Caco-2 (cell line): ENCODE measurements at regions not wholly inside any gene's neighbourhood (a gene's known extent, or its start where the extent isn't known, plus 50 kb on each side); places are given as distances from the start of the nearest gene placed in this dataset.

Experiments used
- BruUV-seq: library from RNA; stranded (reverse); fragments of 400-500 nt; replicated peaks from 2 replicates; lab custom pipeline; 2021; lab: Mats Ljungman, UMichigan
- CTCF ChIA-PET: fragments of 300-600 bp; sonication (Branson Sonifier 250); formaldehyde crosslinking; loops from one replicate; lab custom pipeline; 2022; ENCODE audit warnings: antibody characterized with exemption; lab: Charles Lee
- POLR2A ChIA-PET: fragments of 300-600 bp; sonication (Branson Sonifier 250); formaldehyde crosslinking; loops from one replicate; lab custom pipeline; 2022; ENCODE audit warnings: antibody characterized with exemption; lab: Charles Lee
- DNase-seq, 2 experiments: peaks; one replicate each; pipeline versions ENCODE4 v3.0.0 to v3.0.0-alpha.2; 2020 to 2022
- H3K27me3 ChIP-seq: replicated peaks from 2 replicates; pipeline ENCODE4 v1.6.0; 2011; ENCODE audit warnings: low read length; ENCODE audit not compliant: control insufficient read depth, insufficient read depth
- H3K36me3 ChIP-seq: 2 replicates; pipeline ENCODE4 v1.5.1; 2011; ENCODE audit warnings: low read length; ENCODE audit not compliant: control insufficient read depth, insufficient read depth
- H3K4me1 ChIP-seq: fragments of 250-450 bp; sonication (Bioruptor Pico); 2 replicates; pipeline ENCODE4 v1.5.1; 2020; ENCODE audit warnings: mild to moderate bottlenecking
- H3K4me3 ChIP-seq: 2 replicates; pipeline ENCODE4 v1.5.1; 2011; ENCODE audit warnings: low read depth, mild to moderate bottlenecking, control low read depth, low read length
- H3K9me3 ChIP-seq: fragments of 250-450 bp; sonication (Bioruptor Pico); 2 replicates; pipeline ENCODE4 v1.5.1; 2020; ENCODE audit warnings: mild to moderate bottlenecking, moderate library complexity
- H3K27ac Mint-ChIP-seq: one replicate; pipeline ENCODE4 v1.8.0; 2022; ENCODE audit warnings: mixed read lengths; ENCODE audit not compliant: unreplicated experiment
- H3K27me3 Mint-ChIP-seq: one replicate; pipeline ENCODE4 v1.8.0; 2022; ENCODE audit warnings: mixed read lengths; ENCODE audit not compliant: insufficient read depth, unreplicated experiment
- H3K36me3 Mint-ChIP-seq: one replicate; pipeline ENCODE4 v1.8.0; 2022; ENCODE audit warnings: mild to moderate bottlenecking, mixed read lengths; ENCODE audit not compliant: insufficient read depth, unreplicated experiment
- H3K4me1 Mint-ChIP-seq: one replicate; pipeline ENCODE4 v1.8.0; 2022; ENCODE audit warnings: low read depth, mixed read lengths; ENCODE audit not compliant: unreplicated experiment
- H3K4me3 Mint-ChIP-seq: one replicate; pipeline ENCODE4 v1.8.0; 2022; ENCODE audit warnings: mild to moderate bottlenecking, moderate library complexity, mixed read lengths; ENCODE audit not compliant: unreplicated experiment
- H3K9me3 Mint-ChIP-seq: one replicate; pipeline ENCODE4 v1.8.0; 2022; ENCODE audit warnings: mixed read lengths; ENCODE audit not compliant: unreplicated experiment
- intact Hi-C: fragments of 100-400 bp; cut with micrococcal nuclease; formaldehyde crosslinking; loops from one replicate; pipeline ENCODE4 v1.10.0; 2022; ENCODE audit not compliant: unreplicated experiment
- TF ChIP-seq, protein P1 (sequence below), 2 experiments: fragments of 200-600 bp in 1 of 2; IDR thresholded peaks; 1 replicate in 1 of 2; 2 replicates in 1 of 2; pipeline versions ENCODE4 v1.5.1 to v1.8.0; 2011 to 2022; ENCODE audit warnings: antibody characterized with exemption in 1 of 2, control low read depth in 1 of 2, inconsistent platforms in 1 of 2, low read depth in 1 of 2, low read length in 1 of 2, mild to moderate bottlenecking in 1 of 2, moderate library complexity in 1 of 2; ENCODE audit not compliant: insufficient read depth in 1 of 2, severe bottlenecking in 1 of 2, unreplicated experiment in 1 of 2

GRCh38 chr2:6281524-6281923, 584.2 kb downstream of the CMPK2 start:
- H3K4me3 ChIP-seq, result no peak overlapping the region
- POLR2A ChIA-PET, result no interaction called here
- H3K27ac Mint-ChIP-seq, result no peak overlapping the region
- TF ChIP-seq, protein P1, sequence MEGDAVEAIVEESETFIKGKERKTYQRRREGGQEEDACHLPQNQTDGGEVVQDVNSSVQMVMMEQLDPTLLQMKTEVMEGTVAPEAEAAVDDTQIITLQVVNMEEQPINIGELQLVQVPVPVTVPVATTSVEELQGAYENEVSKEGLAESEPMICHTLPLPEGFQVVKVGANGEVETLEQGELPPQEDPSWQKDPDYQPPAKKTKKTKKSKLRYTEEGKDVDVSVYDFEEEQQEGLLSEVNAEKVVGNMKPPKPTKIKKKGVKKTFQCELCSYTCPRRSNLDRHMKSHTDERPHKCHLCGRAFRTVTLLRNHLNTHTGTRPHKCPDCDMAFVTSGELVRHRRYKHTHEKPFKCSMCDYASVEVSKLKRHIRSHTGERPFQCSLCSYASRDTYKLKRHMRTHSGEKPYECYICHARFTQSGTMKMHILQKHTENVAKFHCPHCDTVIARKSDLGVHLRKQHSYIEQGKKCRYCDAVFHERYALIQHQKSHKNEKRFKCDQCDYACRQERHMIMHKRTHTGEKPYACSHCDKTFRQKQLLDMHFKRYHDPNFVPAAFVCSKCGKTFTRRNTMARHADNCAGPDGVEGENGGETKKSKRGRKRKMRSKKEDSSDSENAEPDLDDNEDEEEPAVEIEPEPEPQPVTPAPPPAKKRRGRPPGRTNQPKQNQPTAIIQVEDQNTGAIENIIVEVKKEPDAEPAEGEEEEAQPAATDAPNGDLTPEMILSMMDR (IDR thresholded peaks at IDR 0.05; ENCODE audit: insufficient read depth in 1 of 2, low read depth in 1 of 2, low read length in 1 of 2, severe bottlenecking in 1 of 2, unreplicated experiment in 1 of 2), result no peak
- H3K36me3 ChIP-seq, result no peaks in the 10 kb centered on the region
- no peaks in the 10 kb centered on the region for H3K9me3 ChIP-seq
- H3K27me3 Mint-ChIP-seq, result no peaks in the 10 kb centered on the region
- CTCF ChIA-PET, result no interaction called here
- no peaks in the 10 kb centered on the region for H3K4me1 Mint-ChIP-seq
- intact Hi-C loops, result no loop called here
- H3K9me3 Mint-ChIP-seq, result no peaks in the 10 kb centered on the region
- no peaks in the 10 kb centered on the region for H3K27me3 ChIP-seq
- H3K36me3 Mint-ChIP-seq, result no peaks in the 10 kb centered on the region
- no TSS peak for BruUV-seq
- no peak for DNase-seq
- no peaks in the 10 kb centered on the region for H3K4me1 ChIP-seq
- no peak overlapping the region for H3K4me3 Mint-ChIP-seq

DNA sequence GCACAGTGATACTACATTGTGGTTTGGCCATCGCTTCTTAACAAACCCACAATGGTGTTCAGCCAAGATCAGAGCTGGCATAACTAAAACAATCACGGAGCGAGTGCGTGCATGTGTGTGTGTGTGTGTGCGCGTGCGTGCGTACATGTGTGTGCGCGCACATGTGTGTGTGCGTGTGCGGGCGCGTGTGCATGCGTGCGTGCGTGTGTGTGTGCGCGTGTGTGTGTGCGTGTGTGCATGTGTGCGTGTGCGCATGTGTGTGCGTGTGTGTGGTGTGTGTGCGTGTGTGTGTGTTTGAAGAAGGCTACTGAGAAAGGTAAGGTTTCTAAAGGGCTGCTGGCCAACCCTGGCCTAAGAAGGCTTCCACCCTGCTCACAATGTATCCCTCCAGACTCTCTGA, 582.4 kb downstream of the CMPK2 start:
- Histone ChIP-seq H3K27me3 (no peaks in the 10 kb centered on the region), H3K36me3 (no peaks in the 10 kb centered on the region), H3K9me3 (no peaks in the 10 kb centered on the region), H3K4me3 (no peak overlapping the region), H3K4me1 (no peaks in the 10 kb centered on the region)
- CTCF ChIA-PET, result no interaction called here
- Mint-ChIP-seq H3K36me3 (no peaks in the 10 kb centered on the region), H3K9me3 (no peaks in the 10 kb centered on the region), H3K4me1 (no peaks in the 10 kb centered on the region), H3K27ac (no peak overlapping the region), H3K4me3 (no peak overlapping the region), H3K27me3 (no peaks in the 10 kb centered on the region)
- DNase-seq, result no peak
- intact Hi-C loops, result no loop called here
- no TSS peak for BruUV-seq
- POLR2A ChIA-PET, result no interaction called here
- TF ChIP-seq, protein P1 (IDR thresholded peaks at IDR 0.05; ENCODE audit: insufficient read depth in 1 of 2, low read depth in 1 of 2, low read length in 1 of 2, severe bottlenecking in 1 of 2, unreplicated experiment in 1 of 2), result no peak

DNA sequence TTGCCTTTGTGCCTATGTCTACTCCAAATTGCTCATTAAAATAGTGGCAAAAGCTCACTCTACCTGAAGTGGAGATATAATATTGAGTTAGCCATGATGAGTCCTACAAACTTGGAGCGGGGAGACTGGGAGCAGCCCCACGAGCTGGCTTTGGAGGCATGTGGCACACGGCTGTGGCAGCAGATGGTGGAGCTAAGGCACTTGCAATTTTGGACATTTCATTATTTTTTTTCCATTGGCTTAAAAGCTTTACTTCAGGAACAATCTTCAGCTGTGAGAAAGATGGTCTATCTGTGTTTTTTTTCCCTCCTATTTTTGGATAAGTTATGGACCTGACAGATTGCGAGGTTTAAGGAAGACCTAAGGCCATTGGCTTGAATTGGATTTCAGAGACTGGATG, 578.3 kb downstream of the CMPK2 start:
- Histone ChIP-seq H3K27me3 (no peaks in the 10 kb centered on the region), H3K4me1 (no peaks in the 10 kb centered on the region), H3K4me3 (no peak overlapping the region), H3K9me3 (no peaks in the 10 kb centered on the region; the same call in 1 of the 2 replicates), H3K36me3 (no peaks in the 10 kb centered on the region)
- H3K9me3 Mint-ChIP-seq, result peaks cover 18% of the 10 kb centered on the region
- no peak overlapping the region for H3K4me3 Mint-ChIP-seq
- no peaks in the 10 kb centered on the region for H3K27me3 Mint-ChIP-seq
- DNase-seq, result no peak
- no TSS peak for BruUV-seq
- intact Hi-C loops, result no loop called here
- no peaks in the 10 kb centered on the region for H3K36me3 Mint-ChIP-seq
- ChIA-PET POLR2A (no interaction called here), CTCF (interaction anchor here (0.6 kb wide), 1 partner anchor 27 kb away, joined by 3 read pairs; no protein-coding TSS in a partner anchor)
- no peak overlapping the region for H3K27ac Mint-ChIP-seq
- TF ChIP-seq, protein P1 (IDR thresholded peaks at IDR 0.05; ENCODE audit: insufficient read depth in 1 of 2, low read depth in 1 of 2, low read length in 1 of 2, severe bottlenecking in 1 of 2, unreplicated experiment in 1 of 2), result no peak
- H3K4me1 Mint-ChIP-seq, result no peaks in the 10 kb centered on the region
